Endodermal cell (in vitro differentiated cells): ENCODE measurements at regions not wholly inside any gene's neighbourhood (a gene's known extent, or its start where the extent isn't known, plus 50 kb on each side); places are given as distances from the start of the nearest gene placed in this dataset.

Source experiments
- DNase-seq: peaks from one replicate; pipeline ENCODE4 v3.0.0-alpha.2; 2017
- H3K27ac ChIP-seq: 2 replicates; pipeline ENCODE4 v1.5.1; 2013; ENCODE audit warnings: mild to moderate bottlenecking, low read depth, low read length, moderate library complexity
- H3K27me3 ChIP-seq: 2 replicates; pipeline ENCODE4 v1.6.1; 2013; ENCODE audit warnings: mild to moderate bottlenecking, low read length, moderate library complexity; ENCODE audit not compliant: insufficient read depth, control insufficient read depth, poor library complexity, severe bottlenecking
- H3K36me3 ChIP-seq: 2 replicates; pipeline ENCODE4 v1.7.0; 2013; ENCODE audit warnings: mild to moderate bottlenecking, low read length, moderate library complexity; ENCODE audit not compliant: control insufficient read depth, insufficient read depth
- H3K4me1 ChIP-seq: one replicate; pipeline ENCODE4 v1.7.0; 2013; ENCODE audit warnings: low read length; ENCODE audit not compliant: control insufficient read depth, insufficient read depth
- H3K4me3 ChIP-seq: 2 replicates; pipeline ENCODE4 v1.5.1; 2013; ENCODE audit warnings: mild to moderate bottlenecking, low read length, moderate library complexity
- H3K9ac ChIP-seq: 2 replicates; pipeline ENCODE4 v1.6.1; 2013; ENCODE audit warnings: mild to moderate bottlenecking, low read length, moderate library complexity; ENCODE audit not compliant: poor library complexity, severe bottlenecking; ENCODE audit errors: extremely low read depth
- H3K9me3 ChIP-seq: 2 replicates; pipeline ENCODE4 v1.6.1; 2013; ENCODE audit warnings: mild to moderate bottlenecking, low read length, moderate library complexity; ENCODE audit not compliant: control insufficient read depth
- H3K27ac Mint-ChIP-seq: 2 replicates; pipeline ENCODE4 v1.8.0; 2020; ENCODE audit warnings: mixed read lengths
- H3K27me3 Mint-ChIP-seq: 2 replicates; pipeline ENCODE4 v1.8.0; 2021; ENCODE audit warnings: mild to moderate bottlenecking, mixed read lengths; ENCODE audit not compliant: insufficient read depth
- H3K36me3 Mint-ChIP-seq: 2 replicates; pipeline ENCODE4 v1.8.0; 2020; ENCODE audit warnings: low read depth, mixed read lengths
- H3K4me1 Mint-ChIP-seq: 2 replicates; pipeline ENCODE4 v1.8.0; 2020; ENCODE audit warnings: mixed read lengths
- H3K4me3 Mint-ChIP-seq: 2 replicates; pipeline ENCODE4 v1.8.0; 2020; ENCODE audit warnings: mild to moderate bottlenecking, moderate library complexity, mixed read lengths
- H3K9me3 Mint-ChIP-seq: 2 replicates; pipeline ENCODE4 v1.8.0; 2020; ENCODE audit warnings: mild to moderate bottlenecking, mixed read lengths
- WGBS, 2 experiments: methylation state at CpG; one replicate each; pipeline versions ENCODE4 v1.1.5 to v1.1.7; 2013; ENCODE audit warnings: missing lambda C conversion rate in 2 of 2, mixed read lengths in 1 of 2; ENCODE audit not compliant: insufficient coverage in 1 of 2, insufficient read length in 1 of 2; 5-methylcytosine and 5-hydroxymethylcytosine counted together
- TF ChIP-seq, protein P1 (sequence below): fragments of 200-600 bp; sonication (generic); conservative IDR thresholded peaks from 2 replicates; pipeline ENCODE4 v1.5.0; 2021; ENCODE audit warnings: antibody characterized with exemption, mild to moderate bottlenecking

DNA sequence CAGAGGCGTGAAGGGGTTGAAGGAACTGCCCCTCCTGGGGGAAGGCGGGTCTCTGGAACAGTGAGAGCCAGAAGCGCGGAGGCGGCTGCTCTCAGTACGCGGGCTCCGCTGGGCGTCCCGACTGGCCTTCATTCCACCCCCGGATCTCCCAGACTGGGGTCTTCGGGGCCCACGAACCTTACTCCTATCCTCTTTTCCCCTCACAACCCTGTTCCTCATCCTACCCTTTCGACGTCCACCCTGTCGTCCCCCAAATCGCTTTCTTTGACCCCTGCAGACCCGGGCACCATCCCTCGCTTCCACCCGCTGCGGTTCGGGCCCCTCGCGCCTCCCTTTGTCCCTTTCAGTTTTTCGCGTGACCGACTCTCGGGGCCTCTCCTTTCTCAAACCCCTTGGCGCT, 2114.6 kb downstream of the TP53TG3F start:
- DNase-seq, result no peak

DNA sequence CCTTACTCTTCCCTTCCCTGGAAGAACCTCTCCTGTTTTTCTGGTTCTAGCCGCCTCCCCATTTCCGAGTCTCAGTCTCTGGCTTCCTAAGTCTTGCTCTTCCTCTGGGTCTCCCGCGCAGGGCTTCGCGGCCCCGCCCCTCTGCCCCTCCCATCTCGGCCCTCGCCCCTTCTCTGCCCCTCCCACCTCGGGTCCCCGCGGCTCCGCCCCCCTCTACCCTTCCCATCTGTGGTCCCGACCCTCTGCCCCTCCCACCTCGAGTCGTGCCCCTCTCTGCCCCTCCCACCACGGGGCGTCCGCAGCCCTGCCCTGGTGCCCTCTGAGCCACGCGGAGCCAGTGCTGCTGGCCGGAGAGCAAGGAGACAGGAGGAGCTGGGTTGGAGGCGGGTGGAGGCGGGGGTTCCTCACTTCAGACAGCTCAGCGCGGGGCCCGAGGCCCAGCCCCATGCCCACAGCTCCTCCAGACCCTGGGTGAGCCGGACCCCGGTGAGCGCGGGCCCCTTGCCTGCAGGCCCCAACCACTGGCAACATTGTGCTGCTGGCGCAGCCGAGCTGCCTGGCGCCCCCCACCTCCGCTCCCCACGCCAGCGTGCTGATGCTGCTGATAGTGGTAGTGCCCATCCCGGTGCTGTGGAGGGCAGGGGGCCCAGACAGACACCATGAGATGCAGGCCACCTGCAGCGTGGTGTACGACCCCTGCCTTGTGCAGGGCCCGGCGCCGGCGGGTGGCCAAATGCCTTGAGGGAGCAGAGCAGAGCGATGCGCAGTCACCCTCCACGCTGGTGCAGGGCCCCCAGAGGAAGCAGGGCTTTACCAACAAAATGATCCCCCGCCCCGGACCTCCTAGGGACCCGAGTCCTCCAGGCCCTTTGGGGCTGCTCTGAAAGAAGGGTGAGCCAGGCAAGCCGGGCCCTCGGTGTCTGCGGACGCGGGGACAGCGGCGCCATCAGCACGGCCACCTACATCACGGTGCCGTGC, 2115.3 kb downstream of the TP53TG3F start:
- H3K36me3 Mint-ChIP-seq, result no peaks in the 10 kb centered on the region
- H3K27ac Mint-ChIP-seq, result no peak overlapping the region
- Histone ChIP-seq H3K9ac (no peak overlapping the region), H3K27ac (no peak overlapping the region), H3K4me3 (no peak overlapping the region), H3K4me1 (no peaks in the 10 kb centered on the region), H3K9me3 (peaks cover 83% of the 10 kb centered on the region), H3K36me3 (no peaks in the 10 kb centered on the region), H3K27me3 (no peaks in the 10 kb centered on the region)
- H3K4me3 Mint-ChIP-seq, result no peak overlapping the region
- no peaks in the 10 kb centered on the region for H3K4me1 Mint-ChIP-seq
- WGBS, 2 experiments, result 79 to 83% methylated on average over 15 to 60 of the region's 60 CpGs
- no peak for DNase-seq
- H3K9me3 Mint-ChIP-seq, result peaks cover 95% of the 10 kb centered on the region
- TF ChIP-seq, protein P1, sequence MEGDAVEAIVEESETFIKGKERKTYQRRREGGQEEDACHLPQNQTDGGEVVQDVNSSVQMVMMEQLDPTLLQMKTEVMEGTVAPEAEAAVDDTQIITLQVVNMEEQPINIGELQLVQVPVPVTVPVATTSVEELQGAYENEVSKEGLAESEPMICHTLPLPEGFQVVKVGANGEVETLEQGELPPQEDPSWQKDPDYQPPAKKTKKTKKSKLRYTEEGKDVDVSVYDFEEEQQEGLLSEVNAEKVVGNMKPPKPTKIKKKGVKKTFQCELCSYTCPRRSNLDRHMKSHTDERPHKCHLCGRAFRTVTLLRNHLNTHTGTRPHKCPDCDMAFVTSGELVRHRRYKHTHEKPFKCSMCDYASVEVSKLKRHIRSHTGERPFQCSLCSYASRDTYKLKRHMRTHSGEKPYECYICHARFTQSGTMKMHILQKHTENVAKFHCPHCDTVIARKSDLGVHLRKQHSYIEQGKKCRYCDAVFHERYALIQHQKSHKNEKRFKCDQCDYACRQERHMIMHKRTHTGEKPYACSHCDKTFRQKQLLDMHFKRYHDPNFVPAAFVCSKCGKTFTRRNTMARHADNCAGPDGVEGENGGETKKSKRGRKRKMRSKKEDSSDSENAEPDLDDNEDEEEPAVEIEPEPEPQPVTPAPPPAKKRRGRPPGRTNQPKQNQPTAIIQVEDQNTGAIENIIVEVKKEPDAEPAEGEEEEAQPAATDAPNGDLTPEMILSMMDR, result no peak
- H3K27me3 Mint-ChIP-seq, result no peaks in the 10 kb centered on the region

More for the DNA sequence above, 2114.6 kb downstream of the TP53TG3F start:
- Mint-ChIP-seq H3K4me3 (no peak overlapping the region), H3K9me3 (peaks cover 95% of the 10 kb centered on the region), H3K27me3 (no peaks in the 10 kb centered on the region), H3K27ac (no peak overlapping the region), H3K36me3 (no peaks in the 10 kb centered on the region), H3K4me1 (no peaks in the 10 kb centered on the region)
- Histone ChIP-seq H3K9me3 (peaks cover 83% of the 10 kb centered on the region), H3K36me3 (no peaks in the 10 kb centered on the region), H3K4me3 (no peak overlapping the region), H3K27ac (no peak overlapping the region), H3K27me3 (no peaks in the 10 kb centered on the region), H3K4me1 (no peaks in the 10 kb centered on the region), H3K9ac (no peak overlapping the region)
- TF ChIP-seq, protein P1, result no peak
- WGBS, 2 experiments, result 83 to 94% methylated on average over 14 to 29 of the region's 29 CpGs

DNA sequence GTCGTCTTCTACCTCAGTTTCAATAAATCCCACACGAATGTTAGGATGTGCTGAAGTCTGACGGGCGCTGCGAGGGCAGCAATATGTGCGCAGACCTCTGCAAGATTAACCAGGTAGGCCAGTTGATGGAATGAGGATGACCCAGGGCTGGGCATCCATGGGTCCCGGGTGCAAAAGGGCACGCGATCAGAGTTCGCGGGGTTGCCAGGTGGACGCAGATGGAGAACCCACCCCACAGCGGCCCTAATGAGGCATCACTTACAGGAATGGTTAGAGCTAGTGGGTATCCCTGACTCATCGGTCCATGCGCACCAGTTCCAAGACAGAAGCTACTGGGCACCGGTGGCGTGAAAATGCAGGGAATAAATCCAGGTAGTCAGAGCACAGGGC, 2116.0 kb downstream of the TP53TG3F start:
- peaks cover 83% of the 10 kb centered on the region for H3K9me3 ChIP-seq
- peaks cover 95% of the 10 kb centered on the region for H3K9me3 Mint-ChIP-seq

More for the DNA sequence above, 2116.0 kb downstream of the TP53TG3F start:
- no peak overlapping the region for H3K4me3 ChIP-seq
- H3K27me3 ChIP-seq, result no peaks in the 10 kb centered on the region
- H3K4me1 ChIP-seq, result no peaks in the 10 kb centered on the region
- no peak overlapping the region for H3K9ac ChIP-seq
- no peaks in the 10 kb centered on the region for H3K27me3 Mint-ChIP-seq
- WGBS, 2 experiments, result 90 to 92% methylated on average over 12 to 17 of the region's 17 CpGs
- no peaks in the 10 kb centered on the region for H3K36me3 Mint-ChIP-seq
- H3K27ac ChIP-seq, result no peak overlapping the region
- no peak overlapping the region for H3K4me3 Mint-ChIP-seq
- TF ChIP-seq, protein P1, result no peak
- DNase-seq, result no peak
- no peaks in the 10 kb centered on the region for H3K36me3 ChIP-seq
- H3K4me1 Mint-ChIP-seq, result no peaks in the 10 kb centered on the region
- H3K27ac Mint-ChIP-seq, result no peak overlapping the region
